ENCODE measurements at regions not wholly inside any gene's neighbourhood (a gene's known extent, or its start where the extent isn't known, plus 50 kb on each side); places are given as distances from the start of the nearest gene placed in this dataset.

GRCh38 chr10:121041499-121041898, 190.3 kb downstream of the WDR11 start:
- DNase-seq, result no peak

DNA sequence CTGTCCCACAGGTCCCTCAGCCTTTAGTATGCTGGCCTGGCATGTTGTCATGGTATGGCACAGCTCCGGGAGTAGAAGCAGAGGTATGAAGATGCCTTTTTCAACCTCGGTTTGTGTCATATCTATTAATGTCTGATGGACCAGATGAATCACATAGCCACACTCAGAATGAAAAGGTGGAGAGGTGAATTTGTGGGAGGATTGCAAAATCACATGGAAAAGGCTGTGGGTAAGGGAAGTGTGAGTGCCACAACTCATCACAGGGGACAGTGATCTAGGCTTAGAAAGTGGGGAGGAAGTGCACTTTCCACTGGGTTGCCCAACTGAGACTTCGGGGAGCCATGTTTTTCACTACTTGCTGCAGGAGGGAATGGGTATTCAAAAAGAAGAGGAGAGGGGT, 190.7 kb downstream of the WDR11 start:
- no peak for DNase-seq

- no peak for DNase-seq
Observed at GRCh38 chr10:121042342-121042741, 191.2 kb downstream of the WDR11 start.

- no peak for DNase-seq
Observed at GRCh38 chr10:121043124-121043849, 192.1 kb downstream of the WDR11 start.

- no peak for DNase-seq
Observed at GRCh38 chr10:121048749-121049148, 197.6 kb downstream of the WDR11 start.

- DNase-seq, result no peak
Observed at GRCh38 chr10:121049489-121049888, 198.3 kb downstream of the WDR11 start.

DNA sequence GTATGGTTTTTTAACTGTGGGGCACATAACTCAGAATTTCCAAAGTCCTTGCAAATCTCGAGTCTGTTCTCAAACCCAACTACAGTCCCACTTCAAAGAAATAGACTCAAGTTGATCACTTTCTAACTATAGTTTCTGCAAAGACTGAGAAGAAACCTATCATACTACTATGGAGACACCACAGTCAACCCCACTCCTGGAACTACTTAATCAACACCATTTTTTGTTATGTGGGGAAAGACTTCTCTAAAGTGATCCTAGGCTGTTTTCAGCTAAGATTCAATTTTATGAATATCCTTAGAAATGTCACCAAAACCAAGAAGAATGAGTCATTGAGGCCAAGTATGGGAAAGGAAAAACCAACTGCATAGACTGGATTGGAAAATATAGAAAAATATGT, 198.8 kb downstream of the WDR11 start:
- no peak for DNase-seq

- no peak for DNase-seq
Observed at GRCh38 chr10:121051171-121051570, 200.0 kb downstream of the WDR11 start.

- no peak for DNase-seq
Observed at GRCh38 chr10:121051696-121052279, 200.6 kb downstream of the WDR11 start.

GRCh38 chr10:121053151-121053550, 202.0 kb downstream of the WDR11 start:
- no peak for DNase-seq

DNA sequence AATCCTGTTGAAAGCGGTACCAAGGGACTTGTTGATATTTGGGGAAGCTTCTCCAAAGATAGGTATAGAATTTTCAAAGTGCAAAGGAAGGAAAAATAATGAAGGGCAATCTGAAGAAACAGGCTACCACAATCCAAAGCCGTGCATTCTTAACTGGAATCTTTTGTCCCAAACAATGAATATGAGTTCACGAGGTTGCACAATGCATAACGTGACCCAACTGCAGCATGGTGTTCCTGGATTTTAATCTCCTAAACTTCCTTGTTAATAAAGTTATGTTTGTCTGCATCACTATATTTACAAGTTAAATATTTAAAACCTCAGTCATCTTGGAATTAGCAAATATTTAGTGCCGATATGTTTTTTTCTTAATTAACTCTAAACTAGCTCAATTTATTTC, 203.7 kb downstream of the WDR11 start:
- no peak for DNase-seq

GRCh38 chr10:121057269-121057668, 206.1 kb downstream of the WDR11 start:
- DNase-seq, result no peak

GRCh38 chr10:121058082-121058481, 206.9 kb downstream of the WDR11 start:
- DNase-seq, result no peak

DNA sequence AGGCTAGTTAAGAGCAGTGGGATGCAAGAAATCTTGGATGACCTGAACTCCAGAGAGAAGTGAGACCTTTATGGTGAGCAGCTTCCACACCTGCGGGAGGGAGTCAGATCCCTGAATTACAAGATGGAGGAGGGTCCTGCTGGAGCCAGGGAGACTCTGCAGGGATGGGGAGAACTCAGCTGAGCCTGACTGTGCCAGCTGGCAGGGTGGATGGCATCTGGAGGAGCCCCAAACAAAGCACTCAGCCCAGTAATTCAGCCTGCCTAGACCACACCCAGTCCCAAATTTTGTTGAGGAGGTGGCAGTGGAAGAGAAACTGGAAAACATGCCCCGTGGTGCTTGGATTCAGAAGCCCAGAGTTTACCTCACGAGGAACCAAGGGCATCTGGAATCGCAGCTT, 208.2 kb downstream of the WDR11 start:
- no peak for DNase-seq

DNA sequence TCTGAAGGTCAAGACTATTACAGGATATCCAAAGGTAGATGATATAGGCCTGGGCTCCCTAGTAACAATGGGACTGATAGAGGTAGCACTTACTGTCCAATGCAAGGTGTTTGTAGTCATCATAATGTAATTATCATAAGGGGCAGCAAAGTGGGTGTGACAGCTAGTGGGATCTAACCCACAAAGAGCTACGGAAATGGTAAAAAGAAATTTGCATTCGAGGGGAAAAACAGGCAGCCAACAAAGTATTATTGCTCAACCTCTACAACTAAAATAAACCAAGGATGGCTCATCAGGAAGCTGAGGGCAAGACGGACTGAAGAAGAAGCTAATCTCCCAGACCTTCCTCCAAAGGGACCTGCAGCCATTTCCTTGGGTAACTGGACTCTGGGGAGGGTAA, 211.0 kb downstream of the WDR11 start:
- DNase-seq, result no peak

GRCh38 chr10:121063744-121064143, 212.6 kb downstream of the WDR11 start:
- no peak for DNase-seq

GRCh38 chr10:121064491-121064890, 213.3 kb downstream of the WDR11 start:
- no peak for DNase-seq

DNA sequence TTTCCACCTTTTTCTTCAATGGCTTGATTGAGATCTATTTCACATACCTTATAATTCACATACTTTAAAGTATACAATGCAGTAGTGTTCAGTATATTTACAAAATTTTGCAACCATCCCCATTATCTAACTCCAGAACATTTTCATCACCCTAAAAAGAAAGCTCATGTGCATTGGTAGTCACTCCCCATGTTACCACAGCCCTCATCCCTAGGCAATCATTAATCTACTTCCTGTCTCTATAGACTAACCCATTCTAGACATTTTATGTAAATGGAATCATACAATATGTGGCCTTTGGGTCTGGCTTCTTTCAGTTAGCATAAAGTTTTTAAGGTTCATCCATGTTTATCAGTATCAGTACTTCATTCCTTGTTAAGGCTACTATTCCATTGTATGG, 214.2 kb downstream of the WDR11 start:
- no peak for DNase-seq

DNA sequence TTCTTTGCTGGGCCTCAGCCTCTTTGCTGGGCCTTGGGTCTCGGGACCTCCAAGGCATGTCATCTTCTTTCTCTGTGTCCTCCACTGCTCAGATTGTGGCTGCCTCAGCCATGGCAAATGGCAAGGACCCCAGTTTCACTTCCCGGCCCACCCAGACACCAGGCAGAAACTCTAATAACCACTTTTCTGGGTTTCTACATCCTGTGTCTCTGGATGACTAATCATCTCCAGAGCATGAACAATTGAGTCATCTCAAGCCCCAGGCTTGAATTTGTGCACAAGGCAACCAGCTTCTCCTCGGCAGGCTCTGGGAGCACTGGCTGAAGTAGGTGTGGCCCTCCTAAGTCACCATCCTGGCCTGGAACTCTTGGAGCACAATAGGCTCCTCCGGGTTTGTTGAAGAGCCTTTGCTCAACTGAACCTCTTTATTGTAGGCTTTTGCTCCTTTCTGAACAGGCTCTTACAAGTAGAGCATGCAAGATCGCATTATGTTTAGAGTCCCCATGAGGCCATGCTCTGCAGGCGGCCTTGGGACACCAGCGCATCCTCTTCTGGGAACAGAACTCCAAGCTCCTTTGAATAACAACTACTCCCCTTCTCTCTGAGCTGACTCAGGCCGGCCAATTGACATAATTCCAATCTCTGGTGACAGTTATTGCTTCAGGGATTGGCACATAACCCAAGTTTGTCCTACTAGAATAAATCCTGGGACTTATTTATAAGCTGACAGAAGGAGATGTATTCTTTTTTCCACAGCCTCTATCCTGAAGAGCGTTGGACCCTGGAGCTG, 218.1 kb downstream of the WDR11 start:
- no peak for DNase-seq

- no peak for DNase-seq
Observed at GRCh38 chr10:121070275-121071070, 219.3 kb downstream of the WDR11 start.

GRCh38 chr10:121071901-121072300, 220.7 kb downstream of the WDR11 start:
- no peak for DNase-seq

- no peak for DNase-seq
Observed at GRCh38 chr10:121073728-121074127, 222.6 kb downstream of the WDR11 start.
